ENCODE measurements at regions not wholly inside any gene's neighbourhood (a gene's known extent, or its start where the extent isn't known, plus 50 kb on each side); places are given as distances from the start of the nearest gene placed in this dataset.

DNA sequence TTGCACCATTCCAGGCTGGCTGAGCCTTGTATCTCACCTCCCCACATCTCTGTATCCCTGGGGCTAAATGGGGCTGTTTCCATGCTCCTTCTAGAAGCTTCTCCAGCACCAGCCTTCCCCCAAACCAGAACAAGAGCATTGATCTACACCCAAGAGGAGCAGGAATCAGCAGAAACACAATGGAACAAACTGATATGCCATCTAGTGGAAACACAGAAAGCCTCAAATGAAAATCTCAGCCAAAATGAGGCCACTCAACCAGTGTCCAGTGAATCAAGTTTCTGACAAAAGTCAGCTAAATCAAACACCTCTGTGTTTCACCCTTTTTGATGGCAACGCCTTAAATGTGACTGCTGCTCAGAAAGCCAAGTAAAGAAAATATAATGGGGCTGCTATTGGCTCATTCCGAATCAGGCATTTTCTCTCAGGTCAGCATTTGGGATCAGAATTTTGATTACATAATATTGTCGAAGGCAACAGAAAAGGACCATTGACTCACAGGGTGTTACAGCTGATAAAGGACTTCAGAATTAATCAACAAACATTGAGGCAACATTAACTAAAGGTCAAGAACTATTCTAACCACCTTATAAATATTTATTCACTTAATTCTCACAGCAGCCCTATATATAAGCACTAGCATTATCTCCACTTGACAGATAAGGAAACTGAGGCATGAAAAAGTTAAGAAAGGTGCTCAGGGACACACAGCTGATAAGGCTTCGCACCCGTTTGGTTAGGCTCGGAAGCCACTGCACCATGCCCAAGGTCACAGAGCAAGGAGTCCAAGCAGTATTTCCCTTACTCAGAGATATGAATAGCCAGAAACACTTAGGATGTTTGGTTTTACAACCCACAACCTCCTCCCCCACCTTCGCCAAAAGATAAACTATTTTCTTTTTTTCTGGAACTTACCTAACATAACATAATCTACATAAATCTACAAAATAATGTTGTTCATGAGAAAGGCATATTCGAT, 85.8 kb upstream of the KCNJ15 start:
- Histone ChIP-seq H2AFZ (ENCODE audit: control insufficient read depth, low read length) (no peak overlapping the region), H3K4me1 (ENCODE audit: control insufficient read depth, extremely low read depth, insufficient read depth, low read length) (peaks cover 15% of the 10 kb centered on the region), H4K20me1 (ENCODE audit: control insufficient read depth, extremely low read depth, insufficient read depth, low read length) (no peaks in the 10 kb centered on the region), H3K27me3 (ENCODE audit: control insufficient read depth, extremely low read depth, insufficient read depth, low read length) (peaks cover 3% of the 10 kb centered on the region), H3K27ac (ENCODE audit: control insufficient read depth, insufficient read depth, low read length) (no peak overlapping the region), H3K4me2 (ENCODE audit: control insufficient read depth, extremely low read depth, insufficient read depth, low read depth, low read length) (no peak overlapping the region), H3K9ac (ENCODE audit: control insufficient read depth, extremely low read depth, insufficient read depth, low read length) (no peak overlapping the region), H3K36me3 (ENCODE audit: control insufficient read depth in 2 of 2, extremely low read depth in 1 of 2, insufficient read depth in 2 of 2, low read length in 2 of 2) (no peaks in the 10 kb centered on the region), H3K79me2 (ENCODE audit: control insufficient read depth, insufficient read depth, low read length) (no peaks in the 10 kb centered on the region), H3K9me3 (ENCODE audit: control insufficient read depth, low read depth, low read length) (no peaks in the 10 kb centered on the region), H3K4me3 (ENCODE audit: control insufficient read depth in 2 of 3, extremely low read depth in 1 of 3, insufficient read depth in 2 of 3, low read depth in 1 of 3, low read length in 3 of 3) (no peak overlapping the region), H3K9me1 (ENCODE audit: control insufficient read depth, extremely low read depth, insufficient read depth, low read length) (no peaks in the 10 kb centered on the region)
- dilution Hi-C loops (cut with MboI; ENCODE audit: extremely low pct_ligation_motif_present, low sequenced_read_pairs), result no loop called here
- DNase-seq (ENCODE audit: low read depth, low spot score) (no peak), FAIRE-seq (no peak)
- no peak for TF ChIP-seq EZH2 (IDR thresholded peaks at IDR 0.05; ENCODE audit: low read length)
- TF ChIP-seq, protein P1, sequence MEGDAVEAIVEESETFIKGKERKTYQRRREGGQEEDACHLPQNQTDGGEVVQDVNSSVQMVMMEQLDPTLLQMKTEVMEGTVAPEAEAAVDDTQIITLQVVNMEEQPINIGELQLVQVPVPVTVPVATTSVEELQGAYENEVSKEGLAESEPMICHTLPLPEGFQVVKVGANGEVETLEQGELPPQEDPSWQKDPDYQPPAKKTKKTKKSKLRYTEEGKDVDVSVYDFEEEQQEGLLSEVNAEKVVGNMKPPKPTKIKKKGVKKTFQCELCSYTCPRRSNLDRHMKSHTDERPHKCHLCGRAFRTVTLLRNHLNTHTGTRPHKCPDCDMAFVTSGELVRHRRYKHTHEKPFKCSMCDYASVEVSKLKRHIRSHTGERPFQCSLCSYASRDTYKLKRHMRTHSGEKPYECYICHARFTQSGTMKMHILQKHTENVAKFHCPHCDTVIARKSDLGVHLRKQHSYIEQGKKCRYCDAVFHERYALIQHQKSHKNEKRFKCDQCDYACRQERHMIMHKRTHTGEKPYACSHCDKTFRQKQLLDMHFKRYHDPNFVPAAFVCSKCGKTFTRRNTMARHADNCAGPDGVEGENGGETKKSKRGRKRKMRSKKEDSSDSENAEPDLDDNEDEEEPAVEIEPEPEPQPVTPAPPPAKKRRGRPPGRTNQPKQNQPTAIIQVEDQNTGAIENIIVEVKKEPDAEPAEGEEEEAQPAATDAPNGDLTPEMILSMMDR (optimal IDR thresholded peaks at IDR 0.05 in 1 of 3, IDR thresholded peaks at IDR 0.05 in 1 of 3, conservative IDR thresholded peaks at IDR 0.05 in 1 of 3; ENCODE audit: extremely low read depth in 1 of 3, insufficient read depth in 2 of 3, low read length in 3 of 3), result peak in 1 of 3 experiments; percentile 15

DNA sequence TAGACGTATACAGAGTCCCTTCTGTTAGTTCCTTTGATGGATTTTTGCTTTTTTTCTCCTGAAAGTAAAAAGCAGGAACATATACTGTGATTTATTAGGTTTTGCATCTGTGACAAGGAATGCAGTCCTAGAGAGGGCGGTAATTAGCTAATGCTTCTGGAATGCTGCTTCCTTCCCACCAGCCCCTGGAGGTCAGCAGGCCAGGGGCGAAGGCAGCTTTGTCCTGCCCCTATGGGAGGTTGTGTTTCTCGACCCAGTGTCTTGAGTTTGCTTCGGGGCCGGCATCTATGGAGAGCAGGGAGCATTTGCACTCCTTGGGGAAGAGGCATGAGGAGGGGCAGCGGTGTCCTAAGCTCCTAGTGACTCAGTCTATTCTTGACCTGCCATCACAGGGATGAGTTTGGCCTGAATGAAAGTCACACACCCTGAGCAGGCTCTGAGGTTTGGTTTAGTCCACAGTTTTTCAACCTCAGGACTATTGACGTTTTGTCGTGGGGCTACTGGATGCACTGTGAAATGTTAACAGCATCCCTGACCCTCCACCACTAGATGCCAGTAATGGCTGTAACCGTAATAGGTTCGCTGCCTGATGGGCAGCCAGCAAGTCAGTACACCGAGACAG, 85.0 kb upstream of the KCNJ15 start:
- H3K4me3 ChIP-seq (ENCODE audit: control insufficient read depth in 2 of 3, extremely low read depth in 1 of 3, insufficient read depth in 2 of 3, low read depth in 1 of 3, low read length in 3 of 3), result no peak overlapping the region
- dilution Hi-C loops (cut with MboI; ENCODE audit: extremely low pct_ligation_motif_present, low sequenced_read_pairs), result no loop called here
- FAIRE-seq (no peak), DNase-seq (ENCODE audit: low read depth, low spot score) (no peak)
- H4K20me1 ChIP-seq (ENCODE audit: control insufficient read depth, extremely low read depth, insufficient read depth, low read length), result no peaks in the 10 kb centered on the region
- H3K4me2 ChIP-seq (ENCODE audit: control insufficient read depth, extremely low read depth, insufficient read depth, low read depth, low read length), result no peak overlapping the region
- no peaks in the 10 kb centered on the region for H3K27me3 ChIP-seq (ENCODE audit: control insufficient read depth, extremely low read depth, insufficient read depth, low read length)
- H3K9ac ChIP-seq (ENCODE audit: control insufficient read depth, extremely low read depth, insufficient read depth, low read length), result no peak overlapping the region
- peaks cover 15% of the 10 kb centered on the region for H3K4me1 ChIP-seq (ENCODE audit: control insufficient read depth, extremely low read depth, insufficient read depth, low read length)
- H2AFZ ChIP-seq (ENCODE audit: control insufficient read depth, low read length), result no peak overlapping the region
- H3K9me1 ChIP-seq (ENCODE audit: control insufficient read depth, extremely low read depth, insufficient read depth, low read length), result no peaks in the 10 kb centered on the region
- H3K79me2 ChIP-seq (ENCODE audit: control insufficient read depth, insufficient read depth, low read length), result no peaks in the 10 kb centered on the region
- no peaks in the 10 kb centered on the region for H3K36me3 ChIP-seq (ENCODE audit: control insufficient read depth in 2 of 2, extremely low read depth in 1 of 2, insufficient read depth in 2 of 2, low read length in 2 of 2)
- no peaks in the 10 kb centered on the region for H3K9me3 ChIP-seq (ENCODE audit: control insufficient read depth, low read depth, low read length)
- H3K27ac ChIP-seq (ENCODE audit: control insufficient read depth, insufficient read depth, low read length), result no peak overlapping the region
- TF ChIP-seq, protein P1 (optimal IDR thresholded peaks at IDR 0.05 in 1 of 3, IDR thresholded peaks at IDR 0.05 in 1 of 3, conservative IDR thresholded peaks at IDR 0.05 in 1 of 3; ENCODE audit: extremely low read depth in 1 of 3, insufficient read depth in 2 of 3, low read length in 3 of 3), result peak in 2 of 3 experiments; percentile 5 to 59
- TF ChIP-seq EZH2 (IDR thresholded peaks at IDR 0.05; ENCODE audit: low read length), result no peak

Data from keratinocyte (primary cell).